NCI-H146 treated with DMSO at 0.1 percent for 48 hours (cell line): ENCODE measurements at regions not wholly inside any gene's neighbourhood (a gene's known extent, or its start where the extent isn't known, plus 50 kb on each side); places are given as distances from the start of the nearest gene placed in this dataset.
"Not testable (repeated sequence)": the region's sequence is repeated elsewhere in the genome, so short reads cannot be mapped to it uniquely, and the experiment has no call there.

ENCODE experiments used
- DNase-seq: peaks from one replicate; lab custom pipeline; 2025; ENCODE audit not compliant: unreplicated experiment; lab: John Stamatoyannopoulos, UW

DNA sequence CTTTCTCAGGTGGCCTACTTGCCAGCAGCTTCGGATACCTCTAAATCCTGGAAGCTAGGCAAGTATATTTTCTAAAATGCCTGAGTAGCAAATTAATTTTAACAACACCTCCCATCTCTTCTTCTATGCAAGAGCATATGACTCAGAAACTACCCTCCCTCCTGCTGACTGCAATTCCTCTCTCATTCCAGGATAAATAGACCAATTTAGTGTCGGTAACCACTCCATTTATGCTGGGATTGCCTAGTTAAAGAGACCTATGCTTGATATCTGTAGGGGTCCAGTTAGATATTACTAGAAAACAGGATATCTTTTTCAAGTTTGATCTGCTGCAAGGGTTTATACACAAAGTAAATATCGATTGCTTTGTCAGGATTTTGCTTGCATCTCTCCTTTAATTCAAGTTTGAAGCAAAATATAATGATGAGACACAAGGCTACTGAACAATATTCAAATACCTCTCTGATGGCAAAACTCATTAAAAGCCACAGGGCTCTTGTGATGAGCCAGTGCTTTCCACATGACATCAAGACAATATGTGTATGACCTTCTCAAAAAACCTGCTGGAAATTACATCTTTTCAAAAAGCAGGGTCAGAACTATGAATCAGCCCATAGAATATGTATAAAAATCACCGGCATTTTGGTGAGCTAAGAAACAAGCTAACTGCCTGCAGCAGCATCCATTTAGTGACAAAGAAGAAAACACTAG lies 491.6 kb upstream of the NECTIN3 start:
- no peak for DNase-seq

- no peak for DNase-seq
Observed at GRCh38 chr3:110583373-110583935, 488.2 kb upstream of the NECTIN3 start.

GRCh38 chr3:110588906-110589305 lies 482.7 kb upstream of the NECTIN3 start:
- DNase-seq, result no peak

DNA sequence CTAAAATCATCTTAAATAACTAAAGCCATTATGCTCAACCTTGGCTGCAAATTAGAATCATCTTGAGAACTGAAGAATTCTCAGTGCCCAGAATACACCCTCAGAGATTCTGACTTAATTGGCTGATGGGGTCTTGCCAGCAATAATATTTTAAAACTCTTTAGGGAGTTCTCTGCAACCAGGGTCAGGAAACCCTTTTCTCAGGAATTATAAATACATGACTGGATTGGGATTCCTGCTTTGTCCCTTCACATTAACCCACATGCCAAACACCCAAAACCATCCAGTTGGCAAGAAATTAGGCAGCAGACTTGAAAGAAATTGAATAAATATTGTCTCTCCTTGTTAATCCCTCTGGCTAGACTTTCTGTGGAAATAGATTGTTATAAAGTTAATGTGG lies 482.3 kb upstream of the NECTIN3 start:
- no peak for DNase-seq

GRCh38 chr3:110593749-110594148 lies 477.9 kb upstream of the NECTIN3 start:
- DNase-seq, result no peak

- no peak for DNase-seq
Observed at GRCh38 chr3:110598847-110599490, 472.6 kb upstream of the NECTIN3 start.

GRCh38 chr3:110608566-110608965 lies 463.1 kb upstream of the NECTIN3 start:
- no peak for DNase-seq

- DNase-seq, result no peak
Observed at GRCh38 chr3:110612045-110612444, 459.6 kb upstream of the NECTIN3 start.

GRCh38 chr3:110614186-110614585 lies 457.4 kb upstream of the NECTIN3 start:
- no peak for DNase-seq

GRCh38 chr3:110615454-110615853 lies 456.2 kb upstream of the NECTIN3 start:
- DNase-seq, result no peak

- no peak for DNase-seq
Observed at GRCh38 chr3:110618512-110619226, 452.9 kb upstream of the NECTIN3 start.

DNA sequence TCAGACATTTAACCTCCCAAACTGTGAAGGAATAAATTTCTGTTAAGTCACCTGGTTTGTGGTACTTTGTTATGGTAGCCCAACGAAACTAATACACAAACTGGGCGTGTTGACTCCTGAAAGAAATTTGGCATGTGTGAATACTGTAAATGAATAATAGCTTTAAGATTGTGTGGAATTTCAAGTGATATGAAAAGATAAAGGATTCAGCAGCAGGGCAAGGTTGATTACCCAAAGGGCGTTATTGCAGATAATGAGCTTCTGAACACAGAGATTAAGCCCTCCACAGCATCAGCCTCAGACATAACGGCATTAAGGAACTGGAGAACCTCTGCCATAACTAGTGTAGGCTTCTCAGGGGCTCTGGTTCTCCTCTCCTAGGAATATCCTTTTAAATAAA lies 451.5 kb upstream of the NECTIN3 start:
- no peak for DNase-seq

GRCh38 chr3:110623571-110623970 lies 448.0 kb upstream of the NECTIN3 start:
- DNase-seq, result no peak

DNA sequence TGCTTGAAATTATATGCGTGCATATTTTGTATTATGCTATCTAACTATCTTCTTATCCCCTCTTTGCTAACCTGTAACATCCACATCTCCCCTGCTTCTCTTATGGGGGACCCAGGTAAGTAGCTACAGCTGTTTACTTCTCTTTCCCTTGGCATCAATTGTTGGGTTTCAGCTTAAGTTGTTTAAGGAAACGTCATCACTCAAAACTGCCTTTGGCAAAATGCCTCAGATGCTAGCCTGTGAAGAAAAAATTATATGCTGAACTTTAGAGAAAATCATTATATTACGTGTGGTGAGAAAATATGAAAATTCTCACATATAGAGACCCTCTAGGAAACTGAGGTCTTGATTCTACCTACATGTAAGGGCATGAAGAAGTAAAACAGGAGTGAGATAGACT lies 447.0 kb upstream of the NECTIN3 start:
- no peak for DNase-seq

DNA sequence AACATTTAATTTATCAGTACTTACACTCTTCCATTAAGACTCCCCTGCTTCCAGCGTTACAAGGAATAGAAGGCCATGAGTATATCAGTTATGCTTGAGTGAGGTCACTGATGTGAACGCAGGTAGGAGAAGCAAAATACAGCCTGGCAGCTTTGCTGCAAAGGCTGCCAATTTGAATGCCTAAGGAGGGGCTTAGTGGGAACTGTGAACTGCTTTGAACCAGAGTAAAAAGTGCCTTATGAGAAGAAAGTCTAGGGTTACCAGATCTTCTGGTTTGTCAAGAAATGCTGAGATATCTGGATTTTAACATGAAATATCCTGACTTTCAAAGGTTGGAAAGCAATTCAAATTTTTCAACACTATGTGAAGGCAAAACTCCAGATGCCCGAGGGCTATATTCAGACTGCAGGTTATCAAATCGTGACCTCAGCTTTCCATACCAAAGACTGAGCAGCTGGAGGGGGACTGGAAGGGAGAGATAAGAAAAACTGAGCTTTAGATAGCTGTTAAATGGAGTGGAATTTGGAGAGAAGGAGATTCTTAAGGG lies 446.3 kb upstream of the NECTIN3 start:
- DNase-seq, result no peak

- not testable (repeated sequence) for DNase-seq
Observed at GRCh38 chr3:110626652-110627111, 444.9 kb upstream of the NECTIN3 start.

DNA sequence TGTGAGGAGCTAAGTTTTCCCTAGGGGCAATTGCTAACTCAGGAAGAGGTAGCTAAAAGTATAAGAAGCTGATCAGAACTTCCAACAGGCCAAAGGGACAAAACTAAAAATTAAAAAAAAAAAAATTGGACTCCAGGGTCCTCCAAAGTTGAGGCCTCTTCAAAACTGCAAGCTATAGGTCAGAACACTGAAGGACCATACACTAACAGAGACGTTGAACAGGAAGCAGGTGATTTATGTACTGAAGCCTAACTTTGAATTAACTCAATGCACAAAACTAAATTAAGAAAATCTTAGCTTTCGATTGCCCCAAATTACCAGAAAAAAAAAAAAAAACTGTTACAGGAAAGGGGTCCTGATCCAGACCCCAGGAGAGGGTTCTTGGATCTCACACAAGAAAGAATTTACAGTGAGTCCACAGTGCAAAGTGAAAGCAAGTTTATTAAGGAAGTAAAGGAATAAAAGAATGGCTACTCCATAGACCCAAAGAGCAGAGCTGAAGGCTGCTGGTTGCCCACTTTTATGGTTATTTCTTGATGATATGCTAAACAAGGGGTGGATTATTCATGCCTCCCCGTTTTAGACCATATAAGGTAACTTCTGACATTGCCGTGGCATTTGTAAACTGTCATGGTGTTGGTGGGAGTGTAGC lies 442.8 kb upstream of the NECTIN3 start:
- DNase-seq, result no peak

- DNase-seq, result no peak
Observed at GRCh38 chr3:110629917-110630316, 441.7 kb upstream of the NECTIN3 start.

GRCh38 chr3:110644203-110644602 lies 427.4 kb upstream of the NECTIN3 start:
- no peak for DNase-seq

GRCh38 chr3:110646055-110646454 lies 425.6 kb upstream of the NECTIN3 start:
- no peak for DNase-seq

DNA sequence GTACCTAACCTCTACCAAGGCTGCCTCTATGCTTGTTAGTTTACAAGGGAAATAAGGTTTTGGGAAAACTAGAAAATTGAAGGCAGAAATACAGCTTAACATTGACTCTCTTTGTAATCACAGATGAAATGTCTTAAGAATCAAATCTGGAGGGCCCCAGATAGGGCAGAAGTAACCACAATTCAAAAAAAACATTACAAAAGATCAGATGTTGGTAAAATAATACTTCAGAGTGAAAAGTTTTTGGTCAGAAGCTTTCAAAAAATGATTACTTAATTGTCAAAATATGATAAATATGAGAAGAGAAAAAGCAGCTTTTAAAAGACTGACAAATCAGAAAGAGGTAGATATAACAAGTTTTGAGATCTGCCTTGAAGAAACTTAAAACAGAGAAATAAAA lies 425.1 kb upstream of the NECTIN3 start:
- DNase-seq, result no peak
